ENCODE measurements at regions not wholly inside any gene's neighbourhood (a gene's known extent, or its start where the extent isn't known, plus 50 kb on each side); places are given as distances from the start of the nearest gene placed in this dataset.
"Not testable (repeated sequence)": the region's sequence is repeated elsewhere in the genome, so short reads cannot be mapped to it uniquely, and the experiment has no call there.

- not testable (repeated sequence) for TF ChIP-seq CTCF (conservative IDR thresholded peaks at IDR 0.05 in 1 of 2, IDR thresholded peaks at IDR 0.05 in 1 of 2; ENCODE audit: extremely low read depth in 1 of 2, insufficient read depth in 1 of 2, low read depth in 1 of 2, low read length in 2 of 2); EZH2 (IDR thresholded peaks at IDR 0.05; ENCODE audit: borderline replicate concordance, low read length)
Observed at GRCh38 chr10:130975351-130975750, 336.2 kb downstream of the TCERG1L start.
